HEK293 (cell line): ENCODE measurements at regions not wholly inside any gene's neighbourhood (a gene's known extent, or its start where the extent isn't known, plus 50 kb on each side); places are given as distances from the start of the nearest gene placed in this dataset.

Source experiments
- CTCF ChIP-seq: fragments of 450-650 bp; formaldehyde crosslinking; IDR thresholded peaks from 2 replicates; pipeline ENCODE4 v1.5.1; 2016; ENCODE audit warnings: missing biosample characterization, missing genetic modification characterization
- KLF16 ChIP-seq: fragments of 450-650 bp; formaldehyde crosslinking; IDR thresholded peaks from 2 replicates; pipeline ENCODE4 v1.5.1; 2017; ENCODE audit warnings: missing biosample characterization, missing genetic modification characterization
- PRDM1 ChIP-seq: fragments of 450-650 bp; formaldehyde crosslinking; IDR thresholded peaks from 2 replicates; pipeline ENCODE4; 2016; ENCODE audit warnings: missing biosample characterization, missing genetic modification characterization
- ZNF473 ChIP-seq: fragments of 450-650 bp; formaldehyde crosslinking; IDR thresholded peaks from 2 replicates; pipeline ENCODE4 v1.5.1; 2017; ENCODE audit warnings: missing biosample characterization, missing genetic modification characterization
- ZNF585B ChIP-seq: fragments of 450-650 bp; formaldehyde crosslinking; IDR thresholded peaks from 2 replicates; pipeline ENCODE4 v1.5.1; 2016; ENCODE audit warnings: missing biosample characterization, missing genetic modification characterization
- ZNF660 ChIP-seq: fragments of 450-650 bp; IDR thresholded peaks from 2 replicates; pipeline ENCODE4 v1.5.1; 2018; ENCODE audit warnings: missing biosample characterization, mild to moderate bottlenecking, missing genetic modification characterization
- ZNF837 ChIP-seq: fragments of 450-650 bp; formaldehyde crosslinking; IDR thresholded peaks from 2 replicates; pipeline ENCODE4 v1.5.1; 2016; ENCODE audit warnings: missing biosample characterization, missing genetic modification characterization
- ZSCAN30 ChIP-seq: fragments of 450-650 bp; IDR thresholded peaks from 2 replicates; pipeline ENCODE4 v1.5.1; 2018; ENCODE audit warnings: missing biosample characterization, mild to moderate bottlenecking, missing genetic modification characterization, moderate library complexity

- TF ChIP-seq CTCF (tag by site-specific recombination) (no peak), ZNF837 (no peak), ZSCAN30 (tag by site-specific recombination) (no peak), PRDM1 (tag by site-specific recombination) (no peak), ZNF585B (no peak), ZNF660 (no peak), KLF16 (tag by site-specific recombination) (no peak), ZNF473 (no peak)
Measured at GRCh38 chr16:82370282-82370681, 200.3 kb upstream of the MPHOSPH6 start.
